GM23338 (cell line): ENCODE measurements at regions not wholly inside any gene's neighbourhood (a gene's known extent, or its start where the extent isn't known, plus 50 kb on each side); places are given as distances from the start of the nearest gene placed in this dataset.

Source experiments
- ATAC-seq: fragments of 200-7000 bp; cut with Tn5 transposase; 3 replicates; pipeline ENCODE4 v1.9.1; 2020
- DNase-seq: peaks from one replicate; pipeline ENCODE4 v3.0.0-alpha.2; 2015; ENCODE audit warnings: low spot score
- H2AFZ ChIP-seq: fragments of 200-600 bp; sonication (generic); 2 replicates; pipeline ENCODE4 v1.8.0; 2016; ENCODE audit warnings: antibody characterized with exemption, mild to moderate bottlenecking, moderate library complexity
- H3F3A ChIP-seq: fragments of 200-600 bp; sonication (generic); replicated peaks from 2 replicates; pipeline ENCODE4 v1.8.0; 2017; ENCODE audit warnings: antibody characterized with exemption, mixed run types, low read depth
- H3K27ac ChIP-seq: fragments of 200-600 bp; sonication (generic); 2 replicates; pipeline ENCODE4 v1.6.1; 2016; ENCODE audit warnings: low read depth
- H3K27me3 ChIP-seq: fragments of 200-600 bp; sonication (generic); 2 replicates; pipeline ENCODE4 v1.8.0; 2016; ENCODE audit warnings: mild to moderate bottlenecking, mixed run types, moderate library complexity; ENCODE audit not compliant: insufficient read depth
- H3K36me3 ChIP-seq: fragments of 200-600 bp; sonication (generic); 2 replicates; pipeline ENCODE4 v1.8.0; 2016; ENCODE audit warnings: mild to moderate bottlenecking; ENCODE audit not compliant: insufficient read depth
- H3K4me1 ChIP-seq: fragments of 200-600 bp; sonication (generic); 2 replicates; pipeline ENCODE4 v1.8.0; 2016; ENCODE audit warnings: mild to moderate bottlenecking, moderate library complexity; ENCODE audit not compliant: insufficient read depth
- H3K4me2 ChIP-seq: fragments of 200-600 bp; sonication (generic); 2 replicates; pipeline ENCODE4 v1.7.1; 2017; ENCODE audit warnings: mixed run types
- H3K4me3 ChIP-seq: fragments of 200-600 bp; sonication (generic); 2 replicates; pipeline ENCODE4 v1.6.1; 2016; ENCODE audit warnings: mixed run types
- H3K79me2 ChIP-seq: fragments of 200-600 bp; sonication (generic); replicated peaks from 2 replicates; pipeline ENCODE4 v1.8.0; 2017; ENCODE audit warnings: mild to moderate bottlenecking; ENCODE audit not compliant: insufficient read depth
- H3K9me2 ChIP-seq: fragments of 200-600 bp; sonication (generic); 2 replicates; pipeline ENCODE4 v1.8.0; 2017; ENCODE audit not compliant: insufficient read depth
- H4K20me1 ChIP-seq: fragments of 200-600 bp; sonication (generic); replicated peaks from 2 replicates; pipeline ENCODE4 v1.8.0; 2017; ENCODE audit warnings: mild to moderate bottlenecking; ENCODE audit not compliant: insufficient read depth
- H3K27ac Mint-ChIP-seq: 2 replicates; pipeline ENCODE4 v1.8.0; 2020; ENCODE audit warnings: inconsistent platforms, mild to moderate bottlenecking, moderate library complexity, mixed read lengths
- H3K27me3 Mint-ChIP-seq: 3 replicates; pipeline ENCODE4 v1.8.0; 2022; ENCODE audit warnings: low read depth, mild to moderate bottlenecking, moderate library complexity, mixed read lengths, inconsistent platforms; ENCODE audit not compliant: insufficient read depth, poor library complexity
- H3K36me3 Mint-ChIP-seq: 3 replicates; pipeline ENCODE4 v1.8.0; 2021; ENCODE audit warnings: low read depth, mild to moderate bottlenecking, inconsistent platforms, moderate library complexity, mixed read lengths
- H3K4me1 Mint-ChIP-seq: 3 replicates; pipeline ENCODE4 v1.8.0; 2020; ENCODE audit warnings: mild to moderate bottlenecking, inconsistent platforms, mixed read lengths
- H3K4me3 Mint-ChIP-seq: 3 replicates; pipeline ENCODE4 v1.8.0; 2021; ENCODE audit warnings: moderate library complexity, mild to moderate bottlenecking, inconsistent platforms, mixed read lengths
- H3K9me3 Mint-ChIP-seq: 3 replicates; pipeline ENCODE4 v1.8.0; 2020; ENCODE audit warnings: moderate library complexity, mild to moderate bottlenecking, inconsistent platforms, mixed read lengths
- CREB1 ChIP-seq: fragments of 250-450 bp; sonication (Bioruptor Pico); IDR thresholded peaks from 2 replicates; pipeline ENCODE4 v1.5.0; 2020; ENCODE audit warnings: low read depth, mild to moderate bottlenecking, moderate library complexity
- ETS1 ChIP-seq: IDR thresholded peaks from 2 replicates; pipeline ENCODE4 v1.6.1; 2016; ENCODE audit warnings: antibody characterized with exemption
- EZH2 ChIP-seq: fragments of 200-600 bp; sonication (generic); IDR thresholded peaks from one replicate; pipeline ENCODE4 v1.8.0; 2017; ENCODE audit warnings: antibody characterized with exemption, mild to moderate bottlenecking, low read depth; ENCODE audit not compliant: unreplicated experiment
- EZH2phosphoT487 ChIP-seq: fragments of 200-600 bp; sonication (generic); IDR thresholded peaks from one replicate; pipeline ENCODE4 v1.8.1; 2018; ENCODE audit warnings: antibody characterized with exemption; ENCODE audit not compliant: unreplicated experiment
- JUNB ChIP-seq: IDR thresholded peaks from one replicate; pipeline ENCODE4 v1.6.1; 2016; ENCODE audit warnings: antibody characterized with exemption; ENCODE audit not compliant: unreplicated experiment
- NANOG ChIP-seq: IDR thresholded peaks from 2 replicates; pipeline ENCODE4 v1.6.1; 2016; ENCODE audit warnings: antibody characterized with exemption, borderline replicate concordance
- POLR2AphosphoS5 ChIP-seq: IDR thresholded peaks from 2 replicates; pipeline ENCODE4 v1.6.1; 2016; ENCODE audit warnings: antibody characterized with exemption, low read depth
- REST ChIP-seq: IDR thresholded peaks from one replicate; pipeline ENCODE4 v1.6.1; 2018; ENCODE audit warnings: antibody characterized with exemption; ENCODE audit not compliant: unreplicated experiment
- STAT1 ChIP-seq: IDR thresholded peaks from one replicate; pipeline ENCODE4 v1.6.1; 2016; ENCODE audit warnings: antibody characterized with exemption; ENCODE audit not compliant: unreplicated experiment
- ZNF114 ChIP-seq: fragments of 250-450 bp; sonication (Bioruptor Pico); IDR thresholded peaks from 2 replicates; pipeline ENCODE4 v1.5.0; 2020; ENCODE audit warnings: mild to moderate bottlenecking, moderate library complexity
- ZNF331 ChIP-seq: fragments of 250-450 bp; sonication (Bioruptor Pico); IDR thresholded peaks from 2 replicates; pipeline ENCODE4 v1.5.0; 2020; ENCODE audit warnings: low read depth, mild to moderate bottlenecking, moderate library complexity
- TF ChIP-seq, protein P1 (sequence below): fragments of 250-450 bp; sonication (Bioruptor Pico); IDR thresholded peaks from 2 replicates; pipeline ENCODE4 v1.5.0; 2020; ENCODE audit warnings: mild to moderate bottlenecking, moderate library complexity
- TF ChIP-seq, protein P2 (sequence below), 2 experiments: fragments of 200-600 bp in 1 of 2; sonication (generic) in 1 of 2; conservative IDR thresholded peaks; 2 replicates each; pipeline versions ENCODE4 v1.5.1 to v1.6.1; 2016 to 2017; ENCODE audit warnings: antibody characterized with exemption in 2 of 2, low read depth in 2 of 2, mild to moderate bottlenecking in 2 of 2, moderate library complexity in 1 of 2

DNA sequence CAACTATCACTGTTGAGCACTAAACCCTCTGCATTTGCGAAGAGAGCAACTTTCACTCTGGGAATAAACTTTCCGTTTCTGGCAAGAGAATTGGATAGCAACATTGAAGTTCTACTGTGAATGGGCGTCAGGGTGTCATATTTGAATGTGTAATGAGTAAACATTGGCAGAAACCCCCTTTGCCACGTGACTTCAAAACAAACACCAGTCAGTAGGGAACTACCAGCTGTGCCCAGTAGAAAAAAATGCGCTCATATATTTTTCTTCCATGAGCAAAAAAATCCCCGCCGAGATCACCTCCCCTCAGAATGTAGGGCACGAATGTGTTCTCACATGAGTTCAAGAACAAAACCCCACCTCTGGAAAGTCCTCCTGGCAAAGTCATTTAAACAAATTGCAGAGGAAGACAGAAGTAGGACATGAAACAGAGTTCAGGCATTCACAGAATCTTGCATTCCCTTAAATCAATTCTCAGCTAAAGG, 80.6 kb downstream of the BTG1 start:
- Histone ChIP-seq H3K27me3 (no peaks in the 10 kb centered on the region), H3K4me3 (no peak overlapping the region), H3K4me1 (peaks cover 8% of the 10 kb centered on the region), H2AFZ (no peak overlapping the region), H3K79me2 (no peaks in the 10 kb centered on the region), H3K27ac (no peak overlapping the region), H3F3A (no peaks in the 10 kb centered on the region), H3K4me2 (no peak overlapping the region), H3K36me3 (no peaks in the 10 kb centered on the region), H4K20me1 (no peaks in the 10 kb centered on the region), H3K9me2 (0 out of 2 replicates have a peak, but pooled peaks cover 12% of the 10 kb centered on the region)
- TF ChIP-seq ZNF331 (CRISPR knock-in tag) (no peak), ZNF114 (CRISPR knock-in tag) (no peak), EZH2phosphoT487 (no peak), STAT1 (no peak), EZH2 (no peak), JUNB (no peak), NANOG (no peak), POLR2AphosphoS5 (no peak), ETS1 (no peak), CREB1 (no peak), REST (no peak)
- TF ChIP-seq, protein P1, sequence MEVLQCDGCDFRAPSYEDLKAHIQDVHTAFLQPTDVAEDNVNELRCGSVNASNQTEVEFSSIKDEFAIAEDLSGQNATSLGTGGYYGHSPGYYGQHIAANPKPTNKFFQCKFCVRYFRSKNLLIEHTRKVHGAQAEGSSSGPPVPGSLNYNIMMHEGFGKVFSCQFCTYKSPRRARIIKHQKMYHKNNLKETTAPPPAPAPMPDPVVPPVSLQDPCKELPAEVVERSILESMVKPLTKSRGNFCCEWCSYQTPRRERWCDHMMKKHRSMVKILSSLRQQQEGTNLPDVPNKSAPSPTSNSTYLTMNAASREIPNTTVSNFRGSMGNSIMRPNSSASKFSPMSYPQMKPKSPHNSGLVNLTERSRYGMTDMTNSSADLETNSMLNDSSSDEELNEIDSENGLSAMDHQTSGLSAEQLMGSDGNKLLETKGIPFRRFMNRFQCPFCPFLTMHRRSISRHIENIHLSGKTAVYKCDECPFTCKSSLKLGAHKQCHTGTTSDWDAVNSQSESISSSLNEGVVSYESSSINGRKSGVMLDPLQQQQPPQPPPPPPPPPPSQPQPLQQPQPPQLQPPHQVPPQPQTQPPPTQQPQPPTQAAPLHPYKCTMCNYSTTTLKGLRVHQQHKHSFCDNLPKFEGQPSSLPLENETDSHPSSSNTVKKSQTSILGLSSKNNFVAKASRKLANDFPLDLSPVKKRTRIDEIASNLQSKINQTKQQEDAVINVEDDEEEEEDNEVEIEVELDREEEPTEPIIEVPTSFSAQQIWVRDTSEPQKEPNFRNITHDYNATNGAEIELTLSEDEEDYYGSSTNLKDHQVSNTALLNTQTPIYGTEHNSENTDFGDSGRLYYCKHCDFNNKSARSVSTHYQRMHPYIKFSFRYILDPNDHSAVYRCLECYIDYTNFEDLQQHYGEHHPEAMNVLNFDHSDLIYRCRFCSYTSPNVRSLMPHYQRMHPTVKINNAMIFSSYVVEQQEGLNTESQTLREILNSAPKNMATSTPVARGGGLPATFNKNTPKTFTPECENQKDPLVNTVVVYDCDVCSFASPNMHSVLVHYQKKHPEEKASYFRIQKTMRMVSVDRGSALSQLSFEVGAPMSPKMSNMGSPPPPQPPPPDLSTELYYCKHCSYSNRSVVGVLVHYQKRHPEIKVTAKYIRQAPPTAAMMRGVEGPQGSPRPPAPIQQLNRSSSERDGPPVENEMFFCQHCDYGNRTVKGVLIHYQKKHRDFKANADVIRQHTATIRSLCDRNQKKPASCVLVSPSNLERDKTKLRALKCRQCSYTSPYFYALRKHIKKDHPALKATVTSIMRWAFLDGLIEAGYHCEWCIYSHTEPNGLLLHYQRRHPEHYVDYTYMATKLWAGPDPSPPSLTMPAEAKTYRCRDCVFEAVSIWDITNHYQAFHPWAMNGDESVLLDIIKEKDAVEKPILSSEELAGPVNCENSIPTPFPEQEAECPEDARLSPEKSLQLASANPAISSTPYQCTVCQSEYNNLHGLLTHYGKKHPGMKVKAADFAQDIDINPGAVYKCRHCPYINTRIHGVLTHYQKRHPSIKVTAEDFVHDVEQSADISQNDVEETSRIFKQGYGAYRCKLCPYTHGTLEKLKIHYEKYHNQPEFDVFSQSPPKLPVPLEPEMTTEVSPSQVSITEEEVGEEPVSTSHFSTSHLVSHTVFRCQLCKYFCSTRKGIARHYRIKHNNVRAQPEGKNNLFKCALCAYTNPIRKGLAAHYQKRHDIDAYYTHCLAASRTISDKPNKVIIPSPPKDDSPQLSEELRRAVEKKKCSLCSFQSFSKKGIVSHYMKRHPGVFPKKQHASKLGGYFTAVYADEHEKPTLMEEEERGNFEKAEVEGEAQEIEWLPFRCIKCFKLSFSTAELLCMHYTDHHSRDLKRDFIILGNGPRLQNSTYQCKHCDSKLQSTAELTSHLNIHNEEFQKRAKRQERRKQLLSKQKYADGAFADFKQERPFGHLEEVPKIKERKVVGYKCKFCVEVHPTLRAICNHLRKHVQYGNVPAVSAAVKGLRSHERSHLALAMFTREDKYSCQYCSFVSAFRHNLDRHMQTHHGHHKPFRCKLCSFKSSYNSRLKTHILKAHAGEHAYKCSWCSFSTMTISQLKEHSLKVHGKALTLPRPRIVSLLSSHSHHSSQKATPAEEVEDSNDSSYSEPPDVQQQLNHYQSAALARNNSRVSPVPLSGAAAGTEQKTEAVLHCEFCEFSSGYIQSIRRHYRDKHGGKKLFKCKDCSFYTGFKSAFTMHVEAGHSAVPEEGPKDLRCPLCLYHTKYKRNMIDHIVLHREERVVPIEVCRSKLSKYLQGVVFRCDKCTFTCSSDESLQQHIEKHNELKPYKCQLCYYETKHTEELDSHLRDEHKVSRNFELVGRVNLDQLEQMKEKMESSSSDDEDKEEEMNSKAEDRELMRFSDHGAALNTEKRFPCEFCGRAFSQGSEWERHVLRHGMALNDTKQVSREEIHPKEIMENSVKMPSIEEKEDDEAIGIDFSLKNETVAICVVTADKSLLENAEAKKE = no peak
- TF ChIP-seq, protein P2, sequence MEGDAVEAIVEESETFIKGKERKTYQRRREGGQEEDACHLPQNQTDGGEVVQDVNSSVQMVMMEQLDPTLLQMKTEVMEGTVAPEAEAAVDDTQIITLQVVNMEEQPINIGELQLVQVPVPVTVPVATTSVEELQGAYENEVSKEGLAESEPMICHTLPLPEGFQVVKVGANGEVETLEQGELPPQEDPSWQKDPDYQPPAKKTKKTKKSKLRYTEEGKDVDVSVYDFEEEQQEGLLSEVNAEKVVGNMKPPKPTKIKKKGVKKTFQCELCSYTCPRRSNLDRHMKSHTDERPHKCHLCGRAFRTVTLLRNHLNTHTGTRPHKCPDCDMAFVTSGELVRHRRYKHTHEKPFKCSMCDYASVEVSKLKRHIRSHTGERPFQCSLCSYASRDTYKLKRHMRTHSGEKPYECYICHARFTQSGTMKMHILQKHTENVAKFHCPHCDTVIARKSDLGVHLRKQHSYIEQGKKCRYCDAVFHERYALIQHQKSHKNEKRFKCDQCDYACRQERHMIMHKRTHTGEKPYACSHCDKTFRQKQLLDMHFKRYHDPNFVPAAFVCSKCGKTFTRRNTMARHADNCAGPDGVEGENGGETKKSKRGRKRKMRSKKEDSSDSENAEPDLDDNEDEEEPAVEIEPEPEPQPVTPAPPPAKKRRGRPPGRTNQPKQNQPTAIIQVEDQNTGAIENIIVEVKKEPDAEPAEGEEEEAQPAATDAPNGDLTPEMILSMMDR (conservative IDR thresholded peaks at IDR 0.05; ENCODE audit: low read depth in 2 of 2) = no peak
- Mint-ChIP-seq H3K27me3 (no peaks in the 10 kb centered on the region), H3K4me1 (peaks cover 17% of the 10 kb centered on the region), H3K27ac (no peak overlapping the region), H3K36me3 (no peaks in the 10 kb centered on the region), H3K4me3 (no peak overlapping the region), H3K9me3 (no peaks in the 10 kb centered on the region)
- no peak for DNase-seq
- no peak for ATAC-seq
